ENCODE measurements at regions not wholly inside any gene's neighbourhood (a gene's known extent, or its start where the extent isn't known, plus 50 kb on each side); places are given as distances from the start of the nearest gene placed in this dataset.

DNA sequence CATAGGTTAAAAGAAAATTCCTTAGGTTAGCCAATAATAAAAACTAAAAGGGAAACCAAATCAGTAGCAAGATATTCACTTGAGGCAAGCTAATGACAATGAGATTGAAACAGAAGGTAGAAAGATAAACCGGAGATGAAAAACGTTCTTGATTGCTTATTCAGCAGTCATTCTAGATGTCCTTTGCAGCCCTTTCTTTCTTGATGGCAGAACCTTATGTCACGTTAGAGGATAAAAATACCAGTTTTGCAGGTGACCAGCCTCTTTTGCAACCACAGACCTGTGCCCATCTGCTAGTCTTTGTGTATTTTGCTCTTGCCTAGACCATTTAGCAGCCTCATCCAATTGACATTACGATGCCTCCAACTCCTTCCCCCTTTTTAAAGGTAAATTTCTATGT is 337.8 kb downstream of the DMAC1 start:
- no peak for TF ChIP-seq EZH2phosphoT487 (IDR thresholded peaks at IDR 0.05; ENCODE audit: low read depth)
- TF ChIP-seq, protein P1, sequence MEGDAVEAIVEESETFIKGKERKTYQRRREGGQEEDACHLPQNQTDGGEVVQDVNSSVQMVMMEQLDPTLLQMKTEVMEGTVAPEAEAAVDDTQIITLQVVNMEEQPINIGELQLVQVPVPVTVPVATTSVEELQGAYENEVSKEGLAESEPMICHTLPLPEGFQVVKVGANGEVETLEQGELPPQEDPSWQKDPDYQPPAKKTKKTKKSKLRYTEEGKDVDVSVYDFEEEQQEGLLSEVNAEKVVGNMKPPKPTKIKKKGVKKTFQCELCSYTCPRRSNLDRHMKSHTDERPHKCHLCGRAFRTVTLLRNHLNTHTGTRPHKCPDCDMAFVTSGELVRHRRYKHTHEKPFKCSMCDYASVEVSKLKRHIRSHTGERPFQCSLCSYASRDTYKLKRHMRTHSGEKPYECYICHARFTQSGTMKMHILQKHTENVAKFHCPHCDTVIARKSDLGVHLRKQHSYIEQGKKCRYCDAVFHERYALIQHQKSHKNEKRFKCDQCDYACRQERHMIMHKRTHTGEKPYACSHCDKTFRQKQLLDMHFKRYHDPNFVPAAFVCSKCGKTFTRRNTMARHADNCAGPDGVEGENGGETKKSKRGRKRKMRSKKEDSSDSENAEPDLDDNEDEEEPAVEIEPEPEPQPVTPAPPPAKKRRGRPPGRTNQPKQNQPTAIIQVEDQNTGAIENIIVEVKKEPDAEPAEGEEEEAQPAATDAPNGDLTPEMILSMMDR (IDR thresholded peaks at IDR 0.05; ENCODE audit: low read depth, low read length), result no peak
- Histone ChIP-seq H3K4me2 (ENCODE audit: low read length) (no peak overlapping the region), H3K27ac (ENCODE audit: low read length) (no peak overlapping the region), H4K20me1 (ENCODE audit: insufficient read depth, low read length) (no peaks in the 10 kb centered on the region), H3K36me3 (replicated peaks; ENCODE audit: low read depth, low read length) (no peaks in the 10 kb centered on the region), H3K4me1 (ENCODE audit: low read length) (no peaks in the 10 kb centered on the region), H3K9me3 (ENCODE audit: insufficient read depth, low read length) (no peaks in the 10 kb centered on the region), H2AFZ (ENCODE audit: low read depth, low read length) (no peak overlapping the region), H3K9ac (ENCODE audit: low read length) (no peak overlapping the region), H3K4me3 (ENCODE audit: low read length) (no peak overlapping the region), H3K27me3 (ENCODE audit: low read depth, low read length) (peaks cover 11% of the 10 kb centered on the region), H3K79me2 (ENCODE audit: low read length) (no peaks in the 10 kb centered on the region)

DNA sequence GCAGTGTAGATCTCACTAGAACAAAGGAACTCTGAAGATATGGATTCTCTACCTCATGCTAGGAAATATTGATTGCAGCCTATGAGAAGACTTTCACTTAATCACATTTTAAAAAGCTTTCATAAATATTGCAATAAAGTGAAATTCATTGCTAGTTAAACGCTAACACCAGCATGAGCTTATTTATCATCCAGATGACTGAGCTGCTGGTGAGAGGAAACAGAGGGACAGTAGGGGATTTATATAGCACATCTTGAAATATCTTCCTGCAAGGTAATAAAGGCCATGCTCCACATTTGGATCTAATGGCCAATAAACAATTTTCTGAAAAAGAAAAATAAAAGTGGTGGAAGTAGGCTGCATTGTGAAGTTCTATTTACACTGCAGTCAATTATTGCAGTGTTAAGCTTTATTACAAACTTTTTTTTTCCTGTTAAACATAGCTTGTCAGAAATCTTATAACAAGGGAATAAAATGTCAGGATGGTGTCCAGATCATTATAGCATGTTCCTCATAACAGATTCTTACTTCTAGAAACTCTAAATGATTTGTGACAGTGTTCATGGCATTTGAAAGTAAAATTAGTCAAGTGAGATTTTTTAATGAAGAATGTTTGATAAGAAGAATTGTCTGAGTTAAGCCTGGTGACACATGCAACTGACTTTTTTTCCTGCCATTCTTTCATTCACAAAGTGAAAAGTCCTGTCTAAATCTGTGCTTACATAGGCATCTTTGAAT is 342.6 kb downstream of the DMAC1 start:
- H4K20me1 ChIP-seq (ENCODE audit: insufficient read depth, low read length), result no peaks in the 10 kb centered on the region
- H3K9ac ChIP-seq (ENCODE audit: low read length), result no peak overlapping the region
- no peak overlapping the region for H3K4me3 ChIP-seq (ENCODE audit: low read length)
- H3K4me2 ChIP-seq (ENCODE audit: low read length), result no peak overlapping the region
- no peaks in the 10 kb centered on the region for H3K4me1 ChIP-seq (ENCODE audit: low read length)
- H2AFZ ChIP-seq (ENCODE audit: low read depth, low read length), result no peak overlapping the region
- no peaks in the 10 kb centered on the region for H3K36me3 ChIP-seq (replicated peaks; ENCODE audit: low read depth, low read length)
- no peaks in the 10 kb centered on the region for H3K79me2 ChIP-seq (ENCODE audit: low read length)
- H3K9me3 ChIP-seq (ENCODE audit: insufficient read depth, low read length), result no peaks in the 10 kb centered on the region
- TF ChIP-seq EZH2phosphoT487 (IDR thresholded peaks at IDR 0.05; ENCODE audit: low read depth), result no peak
- TF ChIP-seq, protein P1 (IDR thresholded peaks at IDR 0.05; ENCODE audit: low read depth, low read length), result no peak
- no peak overlapping the region for H3K27ac ChIP-seq (ENCODE audit: low read length)
- 0 out of 2 replicates have a peak, but pooled peaks cover 4% of the 10 kb centered on the region for H3K27me3 ChIP-seq (ENCODE audit: low read depth, low read length)

DNA sequence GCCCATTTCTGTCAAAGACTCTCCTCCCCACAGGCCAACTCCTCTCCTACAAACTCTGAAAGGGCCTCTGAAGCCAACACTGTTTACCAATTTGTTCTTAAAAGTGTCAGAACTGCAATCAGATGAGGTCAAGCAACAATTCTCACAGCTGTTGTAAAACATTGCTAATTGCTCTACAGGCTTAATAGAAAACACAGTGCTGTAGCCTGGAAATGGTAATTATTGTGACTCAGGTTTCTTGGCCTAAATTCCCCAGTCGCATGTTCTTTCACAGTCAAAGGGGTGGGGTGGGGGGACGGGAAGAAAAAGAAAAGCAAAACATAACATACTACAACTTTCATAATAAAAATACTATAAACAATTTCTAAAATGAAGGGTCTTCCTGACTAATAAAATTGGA is 343.2 kb downstream of the DMAC1 start:
- Histone ChIP-seq H3K79me2 (ENCODE audit: low read length) (no peaks in the 10 kb centered on the region), H2AFZ (ENCODE audit: low read depth, low read length) (no peak overlapping the region), H3K4me1 (ENCODE audit: low read length) (no peaks in the 10 kb centered on the region), H3K36me3 (replicated peaks; ENCODE audit: low read depth, low read length) (no peaks in the 10 kb centered on the region), H3K9ac (ENCODE audit: low read length) (no peak overlapping the region), H3K4me3 (ENCODE audit: low read length) (no peak overlapping the region), H3K27me3 (ENCODE audit: low read depth, low read length) (peaks cover 5% of the 10 kb centered on the region; the same call in 1 of the 2 replicates), H3K4me2 (ENCODE audit: low read length) (no peak overlapping the region), H3K9me3 (ENCODE audit: insufficient read depth, low read length) (no peaks in the 10 kb centered on the region), H4K20me1 (ENCODE audit: insufficient read depth, low read length) (no peaks in the 10 kb centered on the region), H3K27ac (ENCODE audit: low read length) (no peak overlapping the region)
- TF ChIP-seq EZH2phosphoT487 (IDR thresholded peaks at IDR 0.05; ENCODE audit: low read depth), result no peak

DNA sequence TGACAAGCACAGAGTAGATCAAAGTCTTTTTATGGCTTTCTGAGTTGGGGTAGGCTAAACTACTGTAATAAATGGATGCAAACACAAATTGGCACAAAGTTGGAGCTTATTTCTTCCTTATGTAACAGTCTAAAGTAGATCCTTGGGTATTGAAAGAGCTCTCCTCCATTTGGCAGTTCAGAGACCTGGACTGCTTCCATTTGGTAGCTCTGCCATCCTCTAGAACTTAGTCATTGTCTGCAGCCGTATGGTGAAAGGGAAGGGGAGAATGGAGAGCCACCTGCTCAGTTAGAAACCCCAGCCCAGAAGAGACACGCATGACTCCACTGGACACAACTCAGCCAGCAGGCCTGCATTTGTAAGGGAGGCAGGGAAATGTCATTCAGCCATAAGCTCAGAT is 345.0 kb downstream of the DMAC1 start:
- Histone ChIP-seq H2AFZ (ENCODE audit: low read depth, low read length) (no peak overlapping the region), H3K9ac (ENCODE audit: low read length) (no peak overlapping the region), H3K9me3 (ENCODE audit: insufficient read depth, low read length) (no peaks in the 10 kb centered on the region), H4K20me1 (ENCODE audit: insufficient read depth, low read length) (no peaks in the 10 kb centered on the region), H3K27ac (ENCODE audit: low read length) (no peak overlapping the region), H3K4me3 (ENCODE audit: low read length) (no peak overlapping the region), H3K79me2 (ENCODE audit: low read length) (no peaks in the 10 kb centered on the region), H3K4me2 (ENCODE audit: low read length) (no peak overlapping the region), H3K4me1 (ENCODE audit: low read length) (no peaks in the 10 kb centered on the region), H3K27me3 (ENCODE audit: low read depth, low read length) (peaks cover 8% of the 10 kb centered on the region; the same call in 1 of the 2 replicates), H3K36me3 (replicated peaks; ENCODE audit: low read depth, low read length) (no peaks in the 10 kb centered on the region)
- TF ChIP-seq, protein P1 (IDR thresholded peaks at IDR 0.05; ENCODE audit: low read depth, low read length), result no peak
- TF ChIP-seq EZH2phosphoT487 (IDR thresholded peaks at IDR 0.05; ENCODE audit: low read depth), result no peak

Measured in OCI-LY3 (cell line).